ENCODE measurements at regions not wholly inside any gene's neighbourhood (a gene's known extent, or its start where the extent isn't known, plus 50 kb on each side); places are given as distances from the start of the nearest gene placed in this dataset.

GRCh38 chr2:238667639-238668038, 180.2 kb upstream of the TWIST2 start:
- no peak for TF ChIP-seq CTCF (conservative IDR thresholded peaks at IDR 0.05; ENCODE audit: low read length)
- TF ChIP-seq EZH2phosphoT487 (IDR thresholded peaks at IDR 0.05; ENCODE audit: borderline replicate concordance, low read depth, low read length) = no peak

Measured in OCI-LY7 (cell line).